Middle frontal gyrus (tissue), 1 donor: ENCODE measurements at regions not wholly inside any gene's neighbourhood (a gene's known extent, or its start where the extent isn't known, plus 50 kb on each side); places are given as distances from the start of the nearest gene placed in this dataset.
"Not testable (repeated sequence)": the region's sequence is repeated elsewhere in the genome, so short reads cannot be mapped to it uniquely, and the experiment has no call there.

Source experiments
- DNase-seq: peaks from one replicate; pipeline ENCODE4 v3.0.0-alpha.2; 2015; ENCODE audit warnings: low spot score; ENCODE audit errors: extremely low spot score

GRCh38 chr14:58752289-58752688 is 114.5 kb downstream of the DACT1 start:
- no peak for DNase-seq

- DNase-seq: no peak
Measured at GRCh38 chr14:58752771-58753201, 115.0 kb downstream of the DACT1 start.

GRCh38 chr14:58755031-58755925 is 117.5 kb downstream of the DACT1 start:
- no peak for DNase-seq

GRCh38 chr14:58760121-58760520 is 122.4 kb downstream of the DACT1 start:
- no peak for DNase-seq

- no peak for DNase-seq
Measured at GRCh38 chr14:58762629-58763028, 124.9 kb downstream of the DACT1 start.

GRCh38 chr14:58763210-58763609 is 125.4 kb downstream of the DACT1 start:
- no peak for DNase-seq

- DNase-seq: no peak
Measured at GRCh38 chr14:58765418-58765831, 127.7 kb downstream of the DACT1 start.

- no peak for DNase-seq
Measured at GRCh38 chr14:58765843-58766242, 128.1 kb downstream of the DACT1 start.

- no peak for DNase-seq
Measured at GRCh38 chr14:58769011-58769643, 131.4 kb downstream of the DACT1 start.

- no peak for DNase-seq
Measured at GRCh38 chr14:58769771-58770170, 132.0 kb downstream of the DACT1 start.

- no peak for DNase-seq
Measured at GRCh38 chr14:58770491-58770982, 132.8 kb downstream of the DACT1 start.

GRCh38 chr14:58771016-58771415 is 133.3 kb downstream of the DACT1 start:
- no peak for DNase-seq

GRCh38 chr14:58772116-58772515 is 134.4 kb downstream of the DACT1 start:
- no peak for DNase-seq

- DNase-seq: no peak
Measured at GRCh38 chr14:58772794-58773620, 135.2 kb downstream of the DACT1 start.

- DNase-seq: no peak
Measured at GRCh38 chr14:58774531-58774930, 136.8 kb downstream of the DACT1 start.

GRCh38 chr14:58775130-58775529 is 137.4 kb downstream of the DACT1 start:
- not testable (repeated sequence) for DNase-seq

GRCh38 chr14:58776516-58776915 is 138.8 kb downstream of the DACT1 start:
- no peak for DNase-seq

- DNase-seq: no peak
Measured at GRCh38 chr14:58777541-58777979, 139.8 kb downstream of the DACT1 start.

- DNase-seq: no peak
Measured at GRCh38 chr14:58778202-58778601, 140.4 kb downstream of the DACT1 start.

GRCh38 chr14:58779376-58779775 is 141.6 kb downstream of the DACT1 start:
- DNase-seq: no peak

- no peak for DNase-seq
Measured at GRCh38 chr14:58780185-58780584, 142.4 kb downstream of the DACT1 start.

- no peak for DNase-seq
Measured at GRCh38 chr14:58780605-58781004, 142.8 kb downstream of the DACT1 start.
